Gastrocnemius medialis (tissue), 4 donors: ENCODE measurements at regions not wholly inside any gene's neighbourhood (a gene's known extent, or its start where the extent isn't known, plus 50 kb on each side); places are given as distances from the start of the nearest gene placed in this dataset.

Source experiments
- CTCF ChIP-seq, 5 experiments: fragments of 450-650 bp in 3 of 5; fragments of 200-600 bp in 2 of 5; sonication (generic) in 2 of 5; IDR thresholded peaks in 4 of 5; conservative IDR thresholded peaks in 1 of 5; 1 replicate in 4 of 5; 2 replicates in 1 of 5; pipeline ENCODE4 v1.5.1; 2016 to 2019; ENCODE audit warnings: antibody characterized with exemption in 5 of 5, mild to moderate bottlenecking in 3 of 5, moderate library complexity in 3 of 5
- POLR2A ChIP-seq, 2 donors: fragments of 450-650 bp; IDR thresholded peaks; one replicate each; pipeline ENCODE4 v1.6.1; 2017; ENCODE audit warnings: antibody characterized with exemption in 2 of 2, mild to moderate bottlenecking in 2 of 2, moderate library complexity in 2 of 2

- TF ChIP-seq POLR2A (IDR thresholded peaks at IDR 0.05) = no peak
- TF ChIP-seq CTCF (IDR thresholded peaks at IDR 0.05 in 4 of 5, conservative IDR thresholded peaks at IDR 0.05 in 1 of 5) = no peak
Measured at GRCh38 chr3:192986379-192986778, 68.7 kb upstream of the MB21D2 start.
